ENCODE measurements at regions not wholly inside any gene's neighbourhood (a gene's known extent, or its start where the extent isn't known, plus 50 kb on each side); places are given as distances from the start of the nearest gene placed in this dataset.

- no peak for DNase-seq
- in situ Hi-C loops (cut with MboI; ENCODE audit: low pct_unique_long_range_greater_than_20kb, low sequenced_read_pairs) = no loop called here
These were observed 57.2 kb downstream of the NKX6-1 start for GRCh38 chr4:84441758-84442377.

GRCh38 chr4:84439996-84440395 lies 59.1 kb downstream of the NKX6-1 start:
- in situ Hi-C loops (cut with MboI; ENCODE audit: low pct_unique_long_range_greater_than_20kb, low sequenced_read_pairs) = no loop called here
- no peak for DNase-seq

DNA sequence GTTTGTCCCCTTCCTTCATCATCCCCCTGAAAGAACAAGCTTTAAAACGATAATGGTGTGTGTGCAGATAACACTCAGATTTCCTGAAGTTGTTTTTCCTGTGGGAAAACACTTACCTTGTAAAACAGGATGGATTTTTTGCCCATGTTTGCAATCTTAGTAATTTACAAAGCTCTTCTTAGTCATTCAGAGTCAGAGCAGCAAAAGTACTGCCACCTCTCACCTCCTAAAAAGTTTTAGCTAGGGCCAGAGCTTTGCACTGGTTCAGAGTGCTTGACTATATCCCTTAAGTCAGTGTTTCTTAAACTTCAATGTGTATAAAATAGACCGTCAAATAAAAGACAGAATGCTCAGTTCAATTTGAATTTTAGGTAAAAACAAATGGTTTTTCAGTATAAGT lies 62.3 kb downstream of the NKX6-1 start:
- no peak for DNase-seq
- in situ Hi-C loops (cut with MboI; ENCODE audit: low pct_unique_long_range_greater_than_20kb, low sequenced_read_pairs) = no loop called here

- in situ Hi-C loops (cut with MboI; ENCODE audit: low pct_unique_long_range_greater_than_20kb, low sequenced_read_pairs) = no loop called here
- DNase-seq = no peak
These were observed 64.7 kb downstream of the NKX6-1 start for GRCh38 chr4:84434344-84434743.

- in situ Hi-C loops (cut with MboI; ENCODE audit: low pct_unique_long_range_greater_than_20kb, low sequenced_read_pairs) = no loop called here
- no peak for DNase-seq
These were observed 65.4 kb downstream of the NKX6-1 start for GRCh38 chr4:84433633-84434222.

DNA sequence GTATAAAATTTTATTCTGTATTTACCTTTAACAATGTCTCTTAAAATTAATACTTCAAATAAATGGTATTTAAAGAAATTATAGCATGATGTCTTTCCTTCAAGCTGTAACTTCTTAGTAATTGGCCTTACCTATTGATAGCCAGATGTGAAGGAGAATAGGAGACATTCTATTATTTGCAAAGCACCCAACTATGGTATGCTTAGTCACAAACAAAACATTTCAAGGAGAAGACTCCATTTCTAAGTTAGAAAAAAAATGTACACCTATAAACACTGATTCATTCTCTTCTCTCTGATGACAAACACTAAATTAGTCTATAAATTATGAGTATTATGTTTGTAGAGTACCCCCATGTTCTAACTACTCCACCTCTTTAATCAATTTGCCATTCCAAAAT lies 66.4 kb downstream of the NKX6-1 start:
- in situ Hi-C loops (cut with MboI; ENCODE audit: low pct_unique_long_range_greater_than_20kb, low sequenced_read_pairs) = no loop called here
- no peak for DNase-seq

- DNase-seq = no peak
- in situ Hi-C loops (cut with MboI; ENCODE audit: low pct_unique_long_range_greater_than_20kb, low sequenced_read_pairs) = no loop called here
These were observed 78.5 kb downstream of the NKX6-1 start for GRCh38 chr4:84420608-84421007.

DNA sequence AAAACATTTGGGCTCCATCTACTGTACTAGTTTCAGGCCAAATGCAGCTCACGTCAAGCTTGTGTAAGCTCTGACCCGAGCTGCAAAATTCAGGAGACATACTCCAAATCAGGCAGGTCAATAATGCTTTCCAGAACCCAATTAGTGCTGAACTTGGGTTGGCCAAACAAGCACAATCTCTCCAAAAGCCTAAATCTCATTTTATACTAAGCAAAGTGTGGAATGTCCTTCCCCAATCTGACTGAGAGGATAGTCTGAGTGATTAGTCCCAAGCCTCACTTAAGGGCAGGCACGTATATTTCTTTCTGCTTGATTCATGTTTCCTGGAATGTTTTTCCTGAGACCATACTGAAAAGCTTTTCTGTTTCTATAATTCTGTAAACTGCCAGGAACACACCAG lies 79.9 kb downstream of the NKX6-1 start:
- no peak for DNase-seq
- in situ Hi-C loops (cut with MboI; ENCODE audit: low pct_unique_long_range_greater_than_20kb, low sequenced_read_pairs) = no loop called here

DNA sequence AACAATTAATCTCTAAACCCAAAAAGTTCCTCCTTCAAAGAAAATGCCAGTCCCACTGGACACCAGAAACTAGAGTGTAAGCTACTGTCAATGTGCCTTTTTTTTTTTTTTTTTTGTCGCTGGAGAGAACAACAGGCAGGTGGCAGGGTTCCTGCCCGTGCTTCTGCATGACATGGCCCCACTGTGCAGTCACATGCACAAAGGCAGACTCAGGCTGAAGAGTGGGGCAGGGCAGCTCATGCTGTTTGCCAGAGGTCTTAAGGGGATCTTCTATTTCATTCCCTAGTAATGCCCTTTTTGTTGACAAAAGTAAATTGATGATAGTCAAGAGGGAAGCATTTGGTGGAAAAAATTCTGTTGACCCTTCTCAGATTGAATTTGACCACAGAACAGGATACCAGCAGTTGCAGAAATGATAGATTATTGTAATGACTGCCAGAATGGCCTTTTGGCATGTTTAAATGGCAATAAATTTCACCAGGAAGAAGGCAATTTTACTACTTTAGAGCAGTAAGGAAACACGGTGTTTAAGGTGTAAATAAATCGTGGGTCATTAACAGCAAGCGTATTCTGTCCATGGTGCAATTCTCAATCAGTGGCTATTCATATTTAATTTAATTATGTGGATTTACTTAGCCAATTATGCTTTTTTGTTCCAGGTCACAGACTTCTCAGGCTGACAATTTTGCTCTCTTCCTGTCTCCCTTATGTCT lies 80.9 kb downstream of the NKX6-1 start:
- no peak for DNase-seq
- in situ Hi-C loops (cut with MboI; ENCODE audit: low pct_unique_long_range_greater_than_20kb, low sequenced_read_pairs) = no loop called here

- DNase-seq = no peak
- in situ Hi-C loops (cut with MboI; ENCODE audit: low pct_unique_long_range_greater_than_20kb, low sequenced_read_pairs) = no loop called here
These were observed 85.1 kb downstream of the NKX6-1 start for GRCh38 chr4:84413976-84414375.

GRCh38 chr4:84413480-84413879 lies 85.6 kb downstream of the NKX6-1 start:
- no peak for DNase-seq
- in situ Hi-C loops (cut with MboI; ENCODE audit: low pct_unique_long_range_greater_than_20kb, low sequenced_read_pairs) = no loop called here

DNA sequence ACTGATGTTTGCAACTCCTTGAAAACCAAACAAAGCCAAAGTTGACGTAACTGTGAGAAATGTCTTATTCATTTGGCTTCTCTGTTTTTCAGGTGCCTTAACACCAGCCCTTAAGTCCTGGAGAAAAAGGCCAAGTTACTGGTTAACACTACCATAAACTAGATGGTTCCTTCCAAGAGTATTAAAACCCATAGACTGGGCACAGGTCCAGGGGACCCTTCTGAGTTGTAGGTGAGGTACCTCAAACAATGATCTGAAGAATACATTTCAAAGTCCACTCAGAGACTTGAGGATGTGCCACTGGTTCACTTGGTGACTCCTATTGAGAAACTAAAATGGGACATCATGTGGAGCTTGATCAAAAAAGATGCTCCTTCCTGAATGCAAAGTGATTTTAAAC lies 87.0 kb downstream of the NKX6-1 start:
- in situ Hi-C loops (cut with MboI; ENCODE audit: low pct_unique_long_range_greater_than_20kb, low sequenced_read_pairs) = no loop called here
- DNase-seq = no peak

DNA sequence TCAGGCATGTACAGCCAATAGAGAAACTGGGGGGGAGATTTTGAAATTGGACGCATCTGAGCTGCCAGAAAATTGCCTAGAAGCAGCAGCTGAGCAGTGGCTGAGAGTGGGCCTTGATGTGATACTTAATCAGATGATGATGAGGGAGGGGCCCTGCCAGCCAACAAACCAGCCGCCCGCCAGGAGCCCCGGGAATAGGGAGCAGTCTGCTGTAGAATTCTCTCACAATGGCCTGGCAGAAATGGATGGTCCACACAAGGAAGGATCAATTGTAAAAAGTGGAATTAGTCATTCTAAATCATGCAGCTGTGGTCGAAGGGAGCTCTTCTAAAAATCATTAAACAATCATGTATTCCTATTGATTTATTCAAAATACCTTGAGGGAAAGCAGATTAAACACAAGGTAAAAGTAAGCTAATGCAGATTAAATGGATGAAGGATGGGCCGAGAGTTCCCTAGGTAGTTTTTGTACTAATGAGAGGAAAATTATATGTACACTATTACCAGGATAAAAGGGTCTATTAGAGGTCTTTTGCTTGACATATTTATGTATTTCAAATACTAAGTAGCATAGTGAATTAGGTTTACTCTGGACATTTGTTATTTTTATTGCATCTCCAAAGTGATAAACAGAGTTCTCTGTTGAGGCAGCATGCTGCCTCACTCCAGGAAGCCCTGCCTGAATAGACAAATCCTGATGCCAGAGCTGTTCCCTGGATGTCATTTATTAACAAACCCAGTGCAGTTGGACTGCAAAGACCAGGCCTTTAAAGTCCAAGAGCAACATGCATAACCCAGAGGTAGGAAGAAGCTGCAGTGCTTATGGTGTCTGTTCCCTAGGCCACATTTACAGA lies 91.3 kb downstream of the NKX6-1 start:
- in situ Hi-C loops (cut with MboI; ENCODE audit: low pct_unique_long_range_greater_than_20kb, low sequenced_read_pairs) = no loop called here

DNA sequence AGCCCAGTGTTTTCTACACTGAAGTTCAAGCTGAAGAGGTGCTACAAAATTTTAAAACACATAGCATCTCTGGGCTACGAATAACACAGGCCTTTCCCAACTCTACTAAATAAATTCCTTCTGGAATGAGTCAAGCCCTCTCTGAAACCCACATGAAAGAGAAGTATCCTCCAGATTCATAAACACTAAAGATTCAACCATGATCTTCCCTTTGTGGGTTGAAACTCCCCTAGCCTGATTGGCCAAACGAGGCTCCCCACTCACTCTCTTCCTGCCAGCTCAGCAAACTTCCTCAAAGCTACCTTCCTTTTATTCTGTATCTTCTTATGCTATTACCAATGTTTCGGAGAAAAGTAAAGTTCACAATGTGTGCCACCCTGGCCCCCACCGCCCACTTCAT lies 95.4 kb downstream of the NKX6-1 start:
- DNase-seq = peak; percentile 8
- in situ Hi-C loops (cut with MboI; ENCODE audit: low pct_unique_long_range_greater_than_20kb, low sequenced_read_pairs) = no loop called here

More for the DNA sequence above, 91.3 kb downstream of the NKX6-1 start:
- no peak for DNase-seq

- in situ Hi-C loops (cut with MboI; ENCODE audit: low pct_unique_long_range_greater_than_20kb, low sequenced_read_pairs) = no loop called here
- no peak for DNase-seq
These were observed 97.3 kb downstream of the NKX6-1 start for GRCh38 chr4:84401701-84402306.

DNA sequence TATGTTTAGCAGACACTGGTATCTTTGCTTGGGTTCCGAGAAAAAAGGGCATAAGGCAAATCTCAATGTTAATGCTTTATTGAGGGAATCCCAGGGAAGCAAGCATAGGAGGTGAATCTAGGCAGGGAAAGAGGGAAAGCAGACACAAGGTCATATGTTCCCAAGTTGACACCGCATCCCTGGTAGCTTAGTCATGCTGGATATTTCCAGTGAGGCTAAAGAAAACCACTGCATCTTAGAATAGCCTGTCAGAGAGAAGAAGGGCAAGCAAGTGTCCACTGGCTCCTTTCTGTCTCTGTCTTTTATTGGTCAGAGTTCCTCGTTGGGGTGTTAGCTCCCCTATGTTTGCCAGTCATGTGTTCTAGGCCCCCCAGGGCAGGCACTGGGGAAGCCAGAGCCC lies 104.7 kb downstream of the NKX6-1 start:
- in situ Hi-C loops (cut with MboI; ENCODE audit: low pct_unique_long_range_greater_than_20kb, low sequenced_read_pairs) = no loop called here
- DNase-seq = no peak

GRCh38 chr4:84392951-84393590 lies 106.0 kb downstream of the NKX6-1 start:
- in situ Hi-C loops (cut with MboI; ENCODE audit: low pct_unique_long_range_greater_than_20kb, low sequenced_read_pairs) = no loop called here
- DNase-seq = no peak

- DNase-seq = no peak
- in situ Hi-C loops (cut with MboI; ENCODE audit: low pct_unique_long_range_greater_than_20kb, low sequenced_read_pairs) = no loop called here
These were observed 109.7 kb downstream of the NKX6-1 start for GRCh38 chr4:84389406-84389805.

- no peak for DNase-seq
- in situ Hi-C loops (cut with MboI; ENCODE audit: low pct_unique_long_range_greater_than_20kb, low sequenced_read_pairs) = no loop called here
These were observed 113.9 kb downstream of the NKX6-1 start for GRCh38 chr4:84385203-84385602.

All from KBM-7 (cell line).